Gastrocnemius medialis (tissue), 4 donors: ENCODE measurements at regions not wholly inside any gene's neighbourhood (a gene's known extent, or its start where the extent isn't known, plus 50 kb on each side); places are given as distances from the start of the nearest gene placed in this dataset.

Source experiments
- ATAC-seq, 2 donors: fragments of 150-250 bp; one replicate each; pipeline ENCODE4 v1.9.1; 2016
- DNase-seq, 2 donors: peaks; one replicate each; pipeline ENCODE4 v3.0.0-alpha.2; 2019
- H3K27ac ChIP-seq, 4 donors: fragments of 200-600 bp; sonication (generic); 1 replicate in 1 of 4; 2 replicates in 3 of 4; pipeline ENCODE4 v1.5.1; 2016 to 2018; ENCODE audit warnings: mild to moderate bottlenecking in 2 of 4, moderate library complexity in 1 of 4
- H3K27me3 ChIP-seq, 3 donors: fragments of 200-600 bp; sonication (generic) in 2 of 3; 1 replicate in 1 of 3; 2 replicates in 2 of 3; pipeline versions ENCODE4 v1.5.1 to v1.6.0; 2016 to 2019; ENCODE audit warnings: mild to moderate bottlenecking in 1 of 3, moderate library complexity in 1 of 3
- H3K36me3 ChIP-seq, 2 donors: fragments of 200-600 bp; sonication (generic) in 1 of 2; one replicate each; pipeline ENCODE4 v1.5.1; 2017 to 2018
- H3K4me1 ChIP-seq, 2 donors: fragments of 200-600 bp; sonication (generic) in 1 of 2; one replicate each; pipeline ENCODE4 v1.5.1; 2016 to 2017; ENCODE audit warnings: mild to moderate bottlenecking in 2 of 2
- H3K4me3 ChIP-seq, 4 donors: fragments of 200-600 bp; sonication (generic) in 3 of 4; 1 replicate in 1 of 4; 2 replicates in 3 of 4; pipeline ENCODE4 v1.5.1; 2016 to 2019; ENCODE audit warnings: mild to moderate bottlenecking in 2 of 4
- H3K9me3 ChIP-seq, 3 donors: fragments of 200-600 bp; sonication (generic) in 2 of 3; 1 replicate in 1 of 3; 2 replicates in 2 of 3; pipeline ENCODE4 v1.5.1; 2016 to 2019
- POLR2A ChIP-seq, 2 donors: fragments of 450-650 bp; IDR thresholded peaks; one replicate each; pipeline ENCODE4 v1.6.1; 2017; ENCODE audit warnings: antibody characterized with exemption in 2 of 2, mild to moderate bottlenecking in 2 of 2, moderate library complexity in 2 of 2
- in situ Hi-C, 4 donors: fragments of 200-750 bp; cut with MboI; loops; one replicate each; pipeline versions ENCODE4 v1.15.0 to v1.8.0; 2017; ENCODE audit warnings: low sequenced_read_pairs in 4 of 4
- intact Hi-C: fragments of 100-400 bp; cut with DNase I; formaldehyde crosslinking; loops from one replicate; pipeline ENCODE4 v1.15.1; 2023; ENCODE audit warnings: low total_unique reads
- TF ChIP-seq, protein P1 (sequence below), 5 experiments: fragments of 450-650 bp in 3 of 5; fragments of 200-600 bp in 2 of 5; sonication (generic) in 2 of 5; IDR thresholded peaks in 4 of 5; conservative IDR thresholded peaks in 1 of 5; 1 replicate in 4 of 5; 2 replicates in 1 of 5; pipeline ENCODE4 v1.5.1; 2016 to 2019; ENCODE audit warnings: antibody characterized with exemption in 5 of 5, mild to moderate bottlenecking in 3 of 5, moderate library complexity in 3 of 5

DNA sequence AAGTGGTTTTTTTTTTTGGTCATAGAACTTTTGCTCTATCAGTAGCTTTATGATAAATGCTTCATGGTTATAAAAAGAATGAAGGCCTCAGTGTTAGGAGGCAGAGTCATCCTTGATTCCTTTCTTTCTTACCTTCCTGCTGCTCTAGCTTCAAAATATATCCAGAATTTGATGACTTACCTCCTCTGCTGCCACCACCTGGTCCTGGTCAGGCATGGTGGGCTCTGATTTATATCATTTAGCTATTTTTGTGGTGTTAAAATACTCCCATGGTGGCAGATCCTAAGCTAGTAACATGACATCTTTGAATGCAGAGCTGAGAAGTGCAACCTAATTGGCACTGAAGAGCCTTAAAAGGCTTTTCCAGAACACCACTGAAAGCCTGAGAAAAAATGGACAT, 508.8 kb upstream of the CDH8 start:
- TF ChIP-seq, protein P1, sequence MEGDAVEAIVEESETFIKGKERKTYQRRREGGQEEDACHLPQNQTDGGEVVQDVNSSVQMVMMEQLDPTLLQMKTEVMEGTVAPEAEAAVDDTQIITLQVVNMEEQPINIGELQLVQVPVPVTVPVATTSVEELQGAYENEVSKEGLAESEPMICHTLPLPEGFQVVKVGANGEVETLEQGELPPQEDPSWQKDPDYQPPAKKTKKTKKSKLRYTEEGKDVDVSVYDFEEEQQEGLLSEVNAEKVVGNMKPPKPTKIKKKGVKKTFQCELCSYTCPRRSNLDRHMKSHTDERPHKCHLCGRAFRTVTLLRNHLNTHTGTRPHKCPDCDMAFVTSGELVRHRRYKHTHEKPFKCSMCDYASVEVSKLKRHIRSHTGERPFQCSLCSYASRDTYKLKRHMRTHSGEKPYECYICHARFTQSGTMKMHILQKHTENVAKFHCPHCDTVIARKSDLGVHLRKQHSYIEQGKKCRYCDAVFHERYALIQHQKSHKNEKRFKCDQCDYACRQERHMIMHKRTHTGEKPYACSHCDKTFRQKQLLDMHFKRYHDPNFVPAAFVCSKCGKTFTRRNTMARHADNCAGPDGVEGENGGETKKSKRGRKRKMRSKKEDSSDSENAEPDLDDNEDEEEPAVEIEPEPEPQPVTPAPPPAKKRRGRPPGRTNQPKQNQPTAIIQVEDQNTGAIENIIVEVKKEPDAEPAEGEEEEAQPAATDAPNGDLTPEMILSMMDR (IDR thresholded peaks at IDR 0.05 in 4 of 5, conservative IDR thresholded peaks at IDR 0.05 in 1 of 5), result no peak
- TF ChIP-seq POLR2A (IDR thresholded peaks at IDR 0.05), result no peak
- intact Hi-C loops, result no loop called here
- no peak overlapping the region for H3K27ac ChIP-seq
- no peaks in the 10 kb centered on the region for H3K4me1 ChIP-seq
- ATAC-seq, result no peak
- in situ Hi-C loops, result no loop called here
- H3K4me3 ChIP-seq, result no peak overlapping the region
- no peaks in the 10 kb centered on the region for H3K27me3 ChIP-seq
- no peak for DNase-seq
- H3K36me3 ChIP-seq, result no peaks in the 10 kb centered on the region
- H3K9me3 ChIP-seq, result no peaks in the 10 kb centered on the region

DNA sequence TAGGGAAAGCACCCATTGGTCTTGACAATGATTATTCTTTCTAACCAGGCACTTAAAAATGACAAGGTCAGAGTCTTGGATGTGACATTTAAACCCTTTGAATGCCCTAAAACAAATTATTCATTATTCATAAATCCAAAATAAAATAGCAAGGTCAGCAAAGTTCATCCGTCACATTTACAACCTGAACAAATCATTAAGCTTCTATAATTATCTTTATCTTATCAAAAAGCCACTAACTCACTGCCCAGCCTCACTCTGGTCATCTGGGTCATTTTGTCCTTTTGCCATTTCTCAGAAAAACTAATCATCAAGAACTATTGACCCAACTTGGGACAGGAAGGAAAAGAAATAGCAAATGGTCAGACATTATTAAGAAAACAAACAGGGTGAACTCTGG, 507.3 kb upstream of the CDH8 start:
- in situ Hi-C loops, result no loop called here
- H3K4me3 ChIP-seq, result no peak overlapping the region
- no peak for TF ChIP-seq POLR2A (IDR thresholded peaks at IDR 0.05)
- TF ChIP-seq, protein P1 (IDR thresholded peaks at IDR 0.05 in 4 of 5, conservative IDR thresholded peaks at IDR 0.05 in 1 of 5), result no peak
- H3K27me3 ChIP-seq, result no peaks in the 10 kb centered on the region
- intact Hi-C loops, result no loop called here
- no peaks in the 10 kb centered on the region for H3K4me1 ChIP-seq
- ATAC-seq, result no peak
- no peaks in the 10 kb centered on the region for H3K36me3 ChIP-seq
- H3K27ac ChIP-seq, result no peak overlapping the region
- DNase-seq, result no peak
- H3K9me3 ChIP-seq, result no peaks in the 10 kb centered on the region

DNA sequence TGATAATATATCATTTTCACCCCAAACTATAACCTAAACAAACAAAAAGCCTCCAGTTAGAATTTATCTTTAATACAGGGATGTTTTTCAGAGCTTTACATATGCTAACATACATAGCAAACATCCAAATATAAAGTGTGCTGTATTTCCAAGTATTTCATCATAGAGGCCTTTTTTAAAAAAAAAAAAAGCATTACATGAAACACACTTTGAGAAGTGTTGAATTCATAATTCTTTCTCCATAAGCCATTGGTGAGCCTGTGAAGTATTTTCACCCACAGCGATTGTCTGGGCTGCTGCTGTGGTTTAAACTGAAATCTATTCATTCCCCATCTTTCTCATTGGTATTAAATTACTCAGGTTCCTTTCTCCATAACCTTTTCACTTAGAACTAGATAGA, 503.4 kb upstream of the CDH8 start:
- no peak overlapping the region for H3K4me3 ChIP-seq
- no peaks in the 10 kb centered on the region for H3K9me3 ChIP-seq
- no peaks in the 10 kb centered on the region for H3K4me1 ChIP-seq
- ATAC-seq, result no peak
- in situ Hi-C loops (no loop called here), intact Hi-C loops (no loop called here)
- no peak overlapping the region for H3K27ac ChIP-seq
- H3K27me3 ChIP-seq, result no peaks in the 10 kb centered on the region
- no peaks in the 10 kb centered on the region for H3K36me3 ChIP-seq
- DNase-seq, result no peak
- TF ChIP-seq, protein P1 (IDR thresholded peaks at IDR 0.05 in 4 of 5, conservative IDR thresholded peaks at IDR 0.05 in 1 of 5), result no peak
- TF ChIP-seq POLR2A (IDR thresholded peaks at IDR 0.05), result no peak

DNA sequence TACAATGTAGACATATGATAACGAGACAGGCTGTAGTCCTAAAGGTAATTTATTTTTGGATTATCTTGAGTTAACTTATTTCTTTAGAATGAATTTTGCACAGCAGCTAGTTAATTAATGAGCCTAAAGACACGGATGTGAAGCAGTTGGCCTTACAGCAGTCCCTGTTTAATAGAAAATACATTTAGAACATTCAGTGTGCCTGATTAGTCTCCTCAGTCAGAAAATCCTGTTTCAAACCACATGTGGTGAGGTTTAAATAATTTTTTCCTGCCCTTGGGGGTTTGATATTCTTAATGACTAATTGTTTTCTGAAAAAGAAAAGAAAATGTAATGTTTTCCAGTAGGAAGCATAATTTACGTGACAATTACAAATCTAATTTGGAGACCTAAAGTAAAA, 494.2 kb upstream of the CDH8 start:
- intact Hi-C loops, result no loop called here
- Histone ChIP-seq H3K4me1 (no peaks in the 10 kb centered on the region), H3K27me3 (no peaks in the 10 kb centered on the region), H3K4me3 (no peak overlapping the region), H3K9me3 (no peaks in the 10 kb centered on the region), H3K27ac (no peak overlapping the region), H3K36me3 (no peaks in the 10 kb centered on the region)
- no peak for ATAC-seq
- in situ Hi-C loops, result no loop called here
- TF ChIP-seq POLR2A (IDR thresholded peaks at IDR 0.05), result no peak
- TF ChIP-seq, protein P1 (IDR thresholded peaks at IDR 0.05 in 4 of 5, conservative IDR thresholded peaks at IDR 0.05 in 1 of 5), result no peak
- DNase-seq, result no peak

DNA sequence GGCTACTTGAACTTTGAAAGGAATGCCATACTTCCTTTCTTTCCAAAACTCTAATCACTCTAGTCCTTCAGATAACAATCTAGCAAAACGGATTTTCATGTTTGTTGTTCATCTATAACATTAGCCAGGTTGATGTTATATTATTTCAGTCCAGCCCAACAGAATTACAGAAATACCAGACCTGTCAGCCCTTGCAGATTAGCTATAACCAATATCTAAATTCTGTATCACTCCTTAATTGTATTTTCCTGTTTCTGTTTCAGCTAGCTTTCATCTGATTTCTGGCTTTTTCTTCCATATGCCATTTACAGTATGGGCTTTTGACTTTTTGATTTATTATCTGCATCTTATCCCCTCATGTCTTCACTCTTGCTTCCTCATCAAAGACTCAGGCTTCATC, 479.8 kb upstream of the CDH8 start:
- Histone ChIP-seq H3K36me3 (no peaks in the 10 kb centered on the region), H3K4me3 (no peak overlapping the region), H3K27ac (no peak overlapping the region), H3K9me3 (no peaks in the 10 kb centered on the region), H3K4me1 (no peaks in the 10 kb centered on the region), H3K27me3 (no peaks in the 10 kb centered on the region)
- TF ChIP-seq POLR2A (IDR thresholded peaks at IDR 0.05), result no peak
- TF ChIP-seq, protein P1 (IDR thresholded peaks at IDR 0.05 in 4 of 5, conservative IDR thresholded peaks at IDR 0.05 in 1 of 5), result no peak
- intact Hi-C loops (no loop called here), in situ Hi-C loops (no loop called here)
- DNase-seq (no peak), ATAC-seq (no peak)
